ENCODE measurements at regions not wholly inside any gene's neighbourhood (a gene's known extent, or its start where the extent isn't known, plus 50 kb on each side); places are given as distances from the start of the nearest gene placed in this dataset.

GRCh38 chrX:121322159-121322558 is 274.7 kb downstream of the GLUD2 start:
- Histone ChIP-seq H3K9ac (ENCODE audit: low read depth in 1 of 2, low read length in 2 of 2) (no peak overlapping the region), H3K9me3 (ENCODE audit: control insufficient read depth in 4 of 4, low read length in 3 of 4) (no peaks in the 10 kb centered on the region), H3K4me1 (ENCODE audit: control insufficient read depth in 4 of 4, insufficient read depth in 4 of 4, low read length in 3 of 4) (no peaks in the 10 kb centered on the region), H3K27me3 (ENCODE audit: control insufficient read depth in 4 of 4, insufficient read depth in 4 of 4, low read length in 3 of 4) (peaks cover 0 to 2% (median 0%) of the 10 kb centered on the region in 4 donors), H3K4me3 (ENCODE audit: low read depth in 1 of 3, low read length in 3 of 3) (no peak overlapping the region), H3K27ac (ENCODE audit: low read depth in 1 of 2, low read length in 2 of 2) (no peak overlapping the region), H3K36me3 (ENCODE audit: control insufficient read depth in 4 of 4, insufficient read depth in 3 of 4, low read depth in 1 of 4, low read length in 3 of 4) (no peaks in the 10 kb centered on the region)
- WGBS: 86% methylated on average over 1 of the region's 1 CpG
- DNase-seq (ENCODE audit: low spot score): no peak
- TF ChIP-seq HNF4A (conservative IDR thresholded peaks at IDR 0.05) (no peak), RXRA (IDR thresholded peaks at IDR 0.05) (no peak), HNF4G (IDR thresholded peaks at IDR 0.05) (no peak), JUND (IDR thresholded peaks at IDR 0.05) (no peak), NR2F2 (IDR thresholded peaks at IDR 0.05) (no peak), FOXA1 (IDR thresholded peaks at IDR 0.05) (no peak), EGR1 (IDR thresholded peaks at IDR 0.05; ENCODE audit: low read depth in 2 of 2) (no peak), GABPA (IDR thresholded peaks at IDR 0.05 in 1 of 2, conservative IDR thresholded peaks at IDR 0.05 in 1 of 2) (no peak), YY1 (IDR thresholded peaks at IDR 0.05) (no peak)

DNA sequence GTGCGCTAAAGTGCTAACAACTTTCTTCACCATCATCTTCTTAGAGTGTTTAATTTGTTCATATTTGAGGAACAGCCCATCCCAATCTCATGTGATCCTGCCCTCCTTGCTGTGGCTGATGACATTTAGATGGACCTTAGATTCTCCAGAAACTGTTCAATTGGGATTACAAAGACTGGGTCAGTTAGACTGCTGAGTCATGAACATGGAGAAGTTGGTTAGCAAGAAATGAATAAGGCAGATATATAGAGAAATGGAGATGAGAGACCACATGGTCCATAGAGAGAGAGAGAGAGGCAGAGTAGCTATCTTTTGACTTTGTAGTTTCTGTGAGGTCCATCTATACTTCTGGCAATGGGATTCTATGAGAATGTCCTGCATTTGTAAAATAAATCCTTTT is 275.9 kb downstream of the GLUD2 start:
- DNase-seq (ENCODE audit: low spot score): no peak
- Histone ChIP-seq H3K4me3 (ENCODE audit: low read depth in 1 of 3, low read length in 3 of 3) (no peak overlapping the region), H3K27me3 (ENCODE audit: control insufficient read depth in 4 of 4, insufficient read depth in 4 of 4, low read length in 3 of 4) (peaks cover 0 to 2% (median 0%) of the 10 kb centered on the region in 4 donors), H3K36me3 (ENCODE audit: control insufficient read depth in 4 of 4, insufficient read depth in 3 of 4, low read depth in 1 of 4, low read length in 3 of 4) (no peaks in the 10 kb centered on the region), H3K9ac (ENCODE audit: low read depth in 1 of 2, low read length in 2 of 2) (no peak overlapping the region), H3K4me1 (ENCODE audit: control insufficient read depth in 4 of 4, insufficient read depth in 4 of 4, low read length in 3 of 4) (no peaks in the 10 kb centered on the region), H3K9me3 (ENCODE audit: control insufficient read depth in 4 of 4, low read length in 3 of 4) (no peaks in the 10 kb centered on the region), H3K27ac (ENCODE audit: low read depth in 1 of 2, low read length in 2 of 2) (no peak overlapping the region)
- no peak for TF ChIP-seq YY1 (IDR thresholded peaks at IDR 0.05)
- TF ChIP-seq, protein P1, sequence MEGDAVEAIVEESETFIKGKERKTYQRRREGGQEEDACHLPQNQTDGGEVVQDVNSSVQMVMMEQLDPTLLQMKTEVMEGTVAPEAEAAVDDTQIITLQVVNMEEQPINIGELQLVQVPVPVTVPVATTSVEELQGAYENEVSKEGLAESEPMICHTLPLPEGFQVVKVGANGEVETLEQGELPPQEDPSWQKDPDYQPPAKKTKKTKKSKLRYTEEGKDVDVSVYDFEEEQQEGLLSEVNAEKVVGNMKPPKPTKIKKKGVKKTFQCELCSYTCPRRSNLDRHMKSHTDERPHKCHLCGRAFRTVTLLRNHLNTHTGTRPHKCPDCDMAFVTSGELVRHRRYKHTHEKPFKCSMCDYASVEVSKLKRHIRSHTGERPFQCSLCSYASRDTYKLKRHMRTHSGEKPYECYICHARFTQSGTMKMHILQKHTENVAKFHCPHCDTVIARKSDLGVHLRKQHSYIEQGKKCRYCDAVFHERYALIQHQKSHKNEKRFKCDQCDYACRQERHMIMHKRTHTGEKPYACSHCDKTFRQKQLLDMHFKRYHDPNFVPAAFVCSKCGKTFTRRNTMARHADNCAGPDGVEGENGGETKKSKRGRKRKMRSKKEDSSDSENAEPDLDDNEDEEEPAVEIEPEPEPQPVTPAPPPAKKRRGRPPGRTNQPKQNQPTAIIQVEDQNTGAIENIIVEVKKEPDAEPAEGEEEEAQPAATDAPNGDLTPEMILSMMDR (IDR thresholded peaks at IDR 0.05; ENCODE audit: low read depth, low read length, missing input control): no peak
- TF ChIP-seq GABPA (IDR thresholded peaks at IDR 0.05 in 1 of 2, conservative IDR thresholded peaks at IDR 0.05 in 1 of 2): no peak
- no peak for TF ChIP-seq MAX (IDR thresholded peaks at IDR 0.05)
- TF ChIP-seq RXRA (IDR thresholded peaks at IDR 0.05): no peak
- TF ChIP-seq ATF3 (IDR thresholded peaks at IDR 0.05): no peak
- no peak for TF ChIP-seq FOXA2 (IDR thresholded peaks at IDR 0.05)
- no peak for TF ChIP-seq HNF4A (conservative IDR thresholded peaks at IDR 0.05)
- no peak for TF ChIP-seq ZBTB33 (IDR thresholded peaks at IDR 0.05)
- WGBS: 95% methylated on average over 1 of the region's 1 CpG

DNA sequence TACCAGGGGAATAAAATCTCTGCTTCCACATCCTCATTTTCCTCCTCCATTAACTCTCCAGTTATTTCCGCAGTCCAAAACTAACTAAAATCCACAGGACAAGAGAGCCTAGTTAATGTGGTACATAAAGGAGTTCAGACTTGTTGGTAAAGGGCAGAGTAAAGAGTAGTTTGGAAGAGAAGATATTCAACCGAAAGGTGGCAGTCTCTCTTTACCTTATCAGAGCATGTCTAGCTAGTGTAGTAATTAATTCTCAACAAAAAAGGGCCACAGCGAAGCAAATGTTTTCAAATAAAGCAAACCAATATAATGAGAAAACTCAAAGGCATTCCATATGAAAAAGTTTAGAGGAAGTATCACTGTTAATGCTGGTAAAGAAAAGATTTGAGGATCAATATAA is 286.5 kb downstream of the GLUD2 start:
- Histone ChIP-seq H3K9me3 (ENCODE audit: control insufficient read depth in 4 of 4, low read length in 3 of 4) (no peaks in the 10 kb centered on the region), H3K36me3 (ENCODE audit: control insufficient read depth in 4 of 4, insufficient read depth in 3 of 4, low read depth in 1 of 4, low read length in 3 of 4) (no peaks in the 10 kb centered on the region), H3K4me3 (ENCODE audit: low read depth in 1 of 3, low read length in 3 of 3) (no peak overlapping the region), H3K9ac (ENCODE audit: low read depth in 1 of 2, low read length in 2 of 2) (no peak overlapping the region), H3K27ac (ENCODE audit: low read depth in 1 of 2, low read length in 2 of 2) (no peak overlapping the region), H3K4me1 (ENCODE audit: control insufficient read depth in 4 of 4, insufficient read depth in 4 of 4, low read length in 3 of 4) (no peaks in the 10 kb centered on the region), H3K27me3 (ENCODE audit: control insufficient read depth in 4 of 4, insufficient read depth in 4 of 4, low read length in 3 of 4) (peaks cover 0 to 2% (median 0%) of the 10 kb centered on the region in 4 donors)
- WGBS: 63% methylated on average over 3 of the region's 3 CpGs
- no peak for DNase-seq (ENCODE audit: low spot score)
- TF ChIP-seq RAD21 (IDR thresholded peaks at IDR 0.05): peak in 1 of 2 donors; percentile 47
- no peak for TF ChIP-seq MAX (IDR thresholded peaks at IDR 0.05)
